22Rv1 (cell line): ENCODE measurements at regions not wholly inside any gene's neighbourhood (a gene's known extent, or its start where the extent isn't known, plus 50 kb on each side); places are given as distances from the start of the nearest gene placed in this dataset.

ENCODE experiments used
- H3K27ac ChIP-seq: fragments of 450-650 bp; 2 replicates; pipeline ENCODE4 v1.5.1; 2017
- CTCF ChIP-seq: fragments of 450-650 bp; IDR thresholded peaks from 2 replicates; pipeline ENCODE4 v1.5.1; 2017; ENCODE audit warnings: mild to moderate bottlenecking
- ZFX ChIP-seq: fragments of 450-650 bp; IDR thresholded peaks from 2 replicates; pipeline ENCODE4 v1.6.1; 2017; ENCODE audit warnings: antibody characterized with exemption, borderline replicate concordance

DNA sequence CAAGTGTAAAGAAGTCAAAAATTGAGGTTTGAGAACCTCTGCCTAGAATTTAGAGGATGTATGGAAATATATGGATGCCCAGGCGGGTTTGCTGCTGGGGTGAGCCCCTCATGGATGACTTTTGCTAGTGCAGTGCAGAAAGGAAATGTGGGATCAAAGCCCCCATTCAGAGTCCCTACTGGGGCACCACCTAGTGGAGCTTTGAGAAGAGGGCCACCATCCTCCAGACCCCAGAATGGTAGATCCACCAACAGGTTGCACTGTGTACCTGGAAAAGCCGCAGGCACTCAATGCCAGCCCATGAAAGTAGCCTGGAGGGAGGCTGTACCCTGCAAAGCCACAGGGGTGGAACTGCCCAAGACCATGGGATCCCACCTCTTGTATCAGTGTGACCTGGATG, 330.7 kb upstream of the DPYD start:
- no peak for TF ChIP-seq ZFX
- TF ChIP-seq CTCF = no peak
- no peak overlapping the region for H3K27ac ChIP-seq

- no peak for TF ChIP-seq CTCF
- no peak for TF ChIP-seq ZFX
- no peak overlapping the region for H3K27ac ChIP-seq
Observed at GRCh38 chr1:98232678-98233077, 311.8 kb upstream of the DPYD start.

DNA sequence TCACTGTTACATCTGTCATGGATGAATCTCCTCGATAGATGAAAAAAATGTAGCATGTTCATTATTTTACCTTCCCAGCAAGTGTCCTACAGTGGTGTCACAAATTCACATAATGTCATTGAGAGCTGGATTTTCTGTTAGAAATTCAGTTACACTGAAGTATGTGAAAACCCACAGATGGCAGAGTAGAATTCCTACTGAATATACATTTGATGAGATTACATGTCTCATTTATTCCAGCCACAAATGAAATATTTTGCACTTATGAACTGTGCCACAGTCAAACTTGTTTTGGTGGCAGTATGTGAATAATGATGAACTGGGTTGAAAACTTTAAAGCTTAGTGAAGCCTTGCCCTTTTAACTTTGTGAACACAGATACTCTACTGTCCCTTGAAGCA, 301.9 kb upstream of the DPYD start:
- TF ChIP-seq CTCF = no peak
- no peak for TF ChIP-seq ZFX
- H3K27ac ChIP-seq = no peak overlapping the region

DNA sequence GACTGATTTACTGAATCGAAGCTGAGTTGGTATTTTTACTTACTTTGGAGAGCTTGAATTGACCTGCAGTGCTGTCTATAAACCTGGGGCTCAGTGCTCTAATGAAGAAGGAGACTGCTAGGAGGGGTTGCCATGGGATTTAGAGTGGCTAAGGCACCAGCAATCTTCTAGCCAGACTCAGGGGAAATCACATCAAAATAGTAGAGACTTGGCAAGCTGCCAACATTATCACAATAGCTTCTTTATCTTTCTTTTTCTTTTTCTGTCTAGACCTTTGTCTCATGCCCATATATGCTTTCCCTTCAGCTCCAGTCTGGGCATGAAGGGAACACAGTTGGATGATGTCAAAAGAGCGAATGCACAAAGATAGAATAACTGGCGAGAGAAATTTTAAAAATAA, 301.1 kb upstream of the DPYD start:
- TF ChIP-seq CTCF (no peak), ZFX (no peak)
- no peak overlapping the region for H3K27ac ChIP-seq

DNA sequence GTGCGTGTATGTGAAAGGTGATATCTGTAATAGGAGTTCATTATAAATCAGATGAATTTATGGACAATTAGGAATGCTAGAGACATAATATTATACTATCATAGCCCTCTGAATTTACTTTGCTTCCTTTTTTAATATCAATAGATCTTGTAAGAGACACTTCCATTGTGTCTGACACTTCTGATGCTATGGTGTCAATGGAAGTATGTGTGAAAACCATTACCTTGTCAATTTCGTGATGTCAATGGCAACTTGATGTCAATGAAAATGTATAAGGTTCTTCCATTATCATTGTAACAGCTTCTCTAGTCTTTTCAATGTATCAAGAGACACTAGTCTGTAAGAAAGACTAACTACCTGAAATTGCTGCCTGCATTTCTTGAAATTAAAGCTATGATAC, 296.8 kb upstream of the DPYD start:
- H3K27ac ChIP-seq = no peak overlapping the region
- TF ChIP-seq CTCF = no peak
- TF ChIP-seq ZFX = no peak

DNA sequence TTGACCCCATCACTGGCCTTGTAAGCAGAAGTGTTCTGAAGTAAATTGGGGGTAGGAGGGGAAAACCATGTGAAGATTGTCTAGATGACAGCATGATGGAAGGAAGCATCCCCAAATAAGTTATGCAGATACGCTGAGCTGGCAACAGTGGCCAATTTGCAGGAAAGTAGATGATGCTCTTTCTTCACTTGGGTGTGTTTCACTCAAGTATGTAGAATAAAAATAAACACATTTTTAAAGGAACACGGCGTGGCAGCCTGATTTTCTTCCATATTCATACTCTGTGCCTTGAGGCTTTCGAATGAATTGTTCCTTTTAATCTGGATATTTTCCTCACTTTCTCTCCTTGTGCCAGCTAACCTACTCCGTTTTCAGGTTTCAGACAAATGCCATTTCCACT, 295.5 kb upstream of the DPYD start:
- TF ChIP-seq CTCF (no peak), ZFX (no peak)
- H3K27ac ChIP-seq = no peak overlapping the region

- TF ChIP-seq ZFX (no peak), CTCF (no peak)
- no peak overlapping the region for H3K27ac ChIP-seq
Observed at GRCh38 chr1:98211271-98211845, 290.5 kb upstream of the DPYD start.
